Umbilical cord (tissue), 1 donor: ENCODE measurements at regions not wholly inside any gene's neighbourhood (a gene's known extent, or its start where the extent isn't known, plus 50 kb on each side); places are given as distances from the start of the nearest gene placed in this dataset.
"Not testable (repeated sequence)": the region's sequence is repeated elsewhere in the genome, so short reads cannot be mapped to it uniquely, and the experiment has no call there.

Source experiments
- DNase-seq: peaks from one replicate; pipeline ENCODE4 v3.0.0-alpha.2; 2015; ENCODE audit warnings: low spot score

DNA sequence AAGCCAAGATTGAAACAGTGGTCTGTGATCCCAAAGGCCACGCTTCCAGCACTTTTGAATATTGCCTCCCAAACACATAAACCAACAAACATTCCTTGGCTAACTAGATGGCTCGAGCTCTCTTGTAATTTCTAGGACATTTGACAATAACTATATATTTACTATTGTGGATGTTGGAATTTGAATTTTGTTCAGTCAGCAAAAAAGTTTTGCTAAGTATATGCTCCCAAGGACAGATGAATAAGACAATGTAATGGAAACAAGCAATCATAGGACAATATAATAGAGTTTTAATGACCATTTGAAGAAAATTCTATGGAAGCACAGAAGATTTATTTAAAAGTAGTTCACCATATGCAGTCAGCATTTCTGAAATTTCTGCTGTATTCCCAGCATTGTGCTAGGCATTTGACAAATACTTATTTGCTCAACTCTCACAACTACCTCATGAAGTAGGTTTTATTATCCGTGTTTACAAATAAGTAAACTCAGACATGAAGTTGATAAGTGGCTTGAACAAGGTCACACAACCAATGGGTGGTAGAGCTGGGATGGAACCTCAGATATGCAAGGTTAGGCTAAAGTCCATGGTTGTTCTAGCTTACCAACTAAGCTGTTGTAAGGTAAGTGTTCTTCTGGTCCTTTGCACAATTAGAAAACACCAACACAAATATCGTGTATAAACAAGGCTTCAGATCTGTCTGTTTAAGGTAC is 205.1 kb downstream of the NUFIP1 start:
- no peak for DNase-seq

DNA sequence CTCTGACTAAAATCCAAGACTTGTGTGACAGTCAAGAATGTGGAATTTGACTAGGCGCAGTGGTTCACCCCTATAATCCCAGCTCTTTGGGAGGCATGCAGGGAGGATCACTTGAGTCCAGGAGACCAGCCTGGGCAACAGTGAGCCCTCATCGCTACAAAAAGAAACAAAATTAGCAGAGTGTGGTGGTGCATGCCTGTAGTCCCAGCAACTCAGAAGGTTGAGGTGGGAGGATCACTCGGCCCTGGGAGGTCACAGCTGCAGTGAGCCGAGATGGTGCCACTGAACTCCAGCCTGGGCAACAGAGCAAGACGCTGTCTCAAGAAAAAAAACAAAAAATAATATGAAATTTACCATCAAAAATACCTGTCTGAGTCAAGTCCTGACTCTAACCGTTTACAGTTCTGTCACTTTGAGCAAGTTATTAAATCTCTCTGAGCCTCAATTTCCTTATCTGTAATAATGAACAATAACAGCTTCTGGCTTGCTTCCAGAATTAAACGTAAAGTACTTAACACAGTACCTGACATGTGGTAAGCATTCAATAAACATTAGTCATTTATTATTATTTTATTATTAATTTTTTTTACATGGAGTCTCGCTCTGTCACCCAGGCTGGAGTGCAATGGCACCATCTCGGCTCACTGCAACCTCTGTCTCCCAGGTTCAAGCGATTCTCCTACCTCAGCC is 204.6 kb upstream of the TSC22D1 start:
- DNase-seq = no peak

GRCh38 chr13:44778761-44779484 is 202.8 kb upstream of the TSC22D1 start:
- DNase-seq = no peak

DNA sequence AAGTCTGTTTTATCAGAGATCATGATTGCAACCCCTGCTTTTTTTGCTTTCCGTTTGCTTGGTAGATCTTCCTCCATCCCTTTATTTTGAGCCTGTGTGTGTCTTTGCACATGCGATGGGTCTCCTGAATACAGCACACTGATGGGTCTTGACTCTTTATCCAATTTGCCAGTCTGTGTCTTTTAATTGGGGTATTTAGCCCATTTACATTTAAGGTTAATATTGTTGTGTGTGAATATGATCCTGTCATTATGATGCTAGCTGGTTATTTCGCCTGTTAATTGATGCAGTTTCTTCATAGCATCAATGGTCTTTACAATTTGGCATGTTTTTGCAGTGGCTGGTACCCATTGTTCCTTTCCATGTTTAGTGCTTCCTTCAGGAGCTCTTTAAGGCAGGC is 199.2 kb upstream of the TSC22D1 start:
- not testable (repeated sequence) for DNase-seq

DNA sequence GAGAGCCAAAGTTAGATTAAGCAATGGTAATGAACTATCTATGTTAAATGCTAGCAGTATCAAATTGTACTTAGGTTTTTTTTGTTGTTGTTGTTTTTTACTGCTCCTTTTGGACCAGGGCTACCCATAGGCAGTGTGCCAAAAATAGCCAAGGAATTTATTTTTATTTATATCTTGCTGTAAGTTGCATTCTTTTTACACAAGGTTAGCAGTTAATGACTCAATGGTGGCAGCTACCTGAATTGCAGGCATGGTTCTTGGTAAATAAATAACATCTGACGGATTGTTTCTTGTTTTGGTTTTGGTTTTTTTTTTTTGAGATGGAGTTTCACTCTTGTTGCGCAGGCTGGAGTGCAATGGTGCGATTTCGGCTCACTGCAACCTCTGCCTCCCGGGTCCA is 194.8 kb upstream of the TSC22D1 start:
- DNase-seq = no peak

DNA sequence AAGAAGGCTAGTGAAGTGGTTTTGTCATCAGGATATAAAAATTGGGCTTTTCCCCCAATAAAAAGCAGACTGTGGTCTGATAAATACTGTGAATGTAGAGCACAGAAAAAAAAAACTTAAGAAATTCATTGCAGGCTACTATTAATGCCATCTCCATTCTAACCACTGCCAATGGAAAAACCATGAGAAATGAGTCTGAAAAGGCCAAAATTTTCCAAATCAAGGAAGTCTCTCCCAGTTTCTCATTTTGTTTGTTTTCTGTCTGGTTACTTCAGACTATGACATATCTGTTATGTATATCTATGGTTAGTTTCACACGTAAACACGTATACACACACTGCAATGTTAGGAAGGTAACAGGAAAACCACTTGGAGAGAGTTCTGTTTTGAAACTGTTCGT is 193.6 kb upstream of the TSC22D1 start:
- no peak for DNase-seq

- DNase-seq = no peak
Measured at GRCh38 chr13:44768775-44769581, 192.8 kb upstream of the TSC22D1 start.

GRCh38 chr13:44768239-44768638 is 192.1 kb upstream of the TSC22D1 start:
- no peak for DNase-seq

DNA sequence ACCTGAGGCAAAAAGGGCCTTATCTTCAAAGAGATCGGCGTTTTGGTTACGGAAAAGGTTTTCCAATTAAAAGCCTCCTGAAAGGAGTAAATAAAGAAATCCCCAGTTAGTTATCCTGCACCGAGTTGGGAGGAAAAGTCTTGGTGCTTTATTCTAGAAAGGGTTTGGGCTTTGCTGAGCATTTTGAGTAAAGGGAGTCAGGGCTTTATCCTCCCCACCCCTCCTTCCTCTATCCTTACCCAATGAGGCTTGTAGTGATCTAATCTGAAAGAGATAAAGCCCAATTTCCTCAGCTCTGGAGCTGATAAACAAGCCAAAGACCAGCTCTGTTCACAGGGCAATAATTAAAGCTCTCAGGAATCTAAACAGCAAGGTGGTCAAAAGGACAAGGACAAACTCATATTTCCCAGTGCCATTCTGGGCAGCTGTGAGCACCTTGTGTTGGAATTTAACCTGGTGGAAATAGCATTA is 188.9 kb upstream of the TSC22D1 start:
- peak; percentile 22 for DNase-seq

- no peak for DNase-seq
Measured at GRCh38 chr13:44764302-44764692, 188.2 kb upstream of the TSC22D1 start.

- no peak for DNase-seq
Measured at GRCh38 chr13:44763615-44764301, 187.6 kb upstream of the TSC22D1 start.

DNA sequence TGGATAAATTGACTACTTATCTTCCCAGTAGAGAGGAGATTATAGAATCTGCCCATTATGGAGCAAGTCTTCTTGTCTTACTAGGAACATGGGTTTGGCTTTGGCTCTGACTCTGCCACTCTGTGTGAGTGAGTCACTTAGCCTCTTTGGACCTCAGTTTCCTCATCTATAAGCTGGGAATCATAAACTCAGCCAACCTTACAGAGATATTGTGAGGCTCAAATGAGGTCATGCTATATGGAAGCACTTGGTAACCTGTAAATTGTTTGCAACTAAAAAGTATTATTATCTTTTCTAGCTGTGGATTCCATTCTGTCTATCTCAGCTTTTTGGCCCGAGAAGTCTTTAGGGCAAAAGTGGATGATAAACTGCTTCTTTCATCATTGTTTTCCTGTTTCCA is 186.8 kb upstream of the TSC22D1 start:
- DNase-seq = no peak

- DNase-seq = no peak
Measured at GRCh38 chr13:44760434-44760833, 184.3 kb upstream of the TSC22D1 start.

GRCh38 chr13:44759384-44760360 is 183.5 kb upstream of the TSC22D1 start:
- DNase-seq = peak; percentile 69

GRCh38 chr13:44758630-44759383 is 182.7 kb upstream of the TSC22D1 start:
- DNase-seq = peak; percentile 88

GRCh38 chr13:44757671-44758070 is 181.5 kb upstream of the TSC22D1 start:
- DNase-seq = no peak

DNA sequence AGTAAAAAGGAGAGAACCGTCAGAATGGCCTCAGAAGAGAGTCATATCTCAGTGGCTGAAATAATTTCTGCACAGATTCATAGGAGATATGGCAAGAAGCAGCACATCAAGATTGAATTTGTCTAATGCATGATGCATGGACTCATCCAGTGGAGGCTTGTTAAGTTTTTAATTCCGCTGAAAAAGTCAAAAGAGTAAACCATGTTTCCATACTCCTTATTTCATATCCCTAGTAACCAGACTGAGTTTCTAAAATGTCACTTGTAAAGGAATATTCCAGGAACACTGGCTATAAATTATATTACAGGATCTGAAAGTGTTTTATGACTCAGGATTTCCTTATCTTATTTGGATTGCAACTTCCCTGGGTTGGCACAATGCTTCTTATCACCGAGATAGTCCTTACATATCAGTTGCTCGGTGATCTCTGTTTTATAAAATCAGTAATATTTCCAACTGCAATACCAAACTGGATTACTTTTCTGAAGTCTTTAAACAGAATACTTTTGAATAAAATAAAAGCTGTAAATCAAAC is 180.2 kb upstream of the TSC22D1 start:
- DNase-seq = peak; percentile 82

GRCh38 chr13:44755872-44756271 is 179.7 kb upstream of the TSC22D1 start:
- DNase-seq = no peak

DNA sequence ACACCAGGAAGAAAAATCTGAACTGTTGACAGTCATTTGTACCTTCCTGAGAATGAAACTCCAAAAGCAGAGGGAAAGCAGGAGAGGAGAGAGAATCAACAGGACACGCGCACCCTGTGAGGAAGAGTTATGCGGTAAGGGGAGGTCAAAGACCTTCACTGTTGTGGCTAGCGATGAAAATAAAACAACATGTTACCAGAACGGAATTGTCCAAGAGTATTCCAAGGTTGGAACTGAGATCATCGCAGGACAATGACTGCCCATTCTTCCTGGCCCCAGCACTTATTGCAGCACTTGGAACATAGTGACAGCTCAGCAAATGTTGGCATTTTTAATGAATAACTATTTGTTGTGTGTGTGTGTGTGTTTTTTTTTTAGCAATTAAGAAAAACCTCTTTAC is 176.0 kb upstream of the TSC22D1 start:
- no peak for DNase-seq
